NCI-H2196 treated with DMSO at 0.1 percent for 48 hours (cell line): ENCODE measurements at regions not wholly inside any gene's neighbourhood (a gene's known extent, or its start where the extent isn't known, plus 50 kb on each side); places are given as distances from the start of the nearest gene placed in this dataset.
"Not testable (repeated sequence)": the region's sequence is repeated elsewhere in the genome, so short reads cannot be mapped to it uniquely, and the experiment has no call there.

Experiments used
- DNase-seq: peaks from one replicate; lab custom pipeline; 2025; ENCODE audit not compliant: unreplicated experiment; lab: John Stamatoyannopoulos, UW

DNA sequence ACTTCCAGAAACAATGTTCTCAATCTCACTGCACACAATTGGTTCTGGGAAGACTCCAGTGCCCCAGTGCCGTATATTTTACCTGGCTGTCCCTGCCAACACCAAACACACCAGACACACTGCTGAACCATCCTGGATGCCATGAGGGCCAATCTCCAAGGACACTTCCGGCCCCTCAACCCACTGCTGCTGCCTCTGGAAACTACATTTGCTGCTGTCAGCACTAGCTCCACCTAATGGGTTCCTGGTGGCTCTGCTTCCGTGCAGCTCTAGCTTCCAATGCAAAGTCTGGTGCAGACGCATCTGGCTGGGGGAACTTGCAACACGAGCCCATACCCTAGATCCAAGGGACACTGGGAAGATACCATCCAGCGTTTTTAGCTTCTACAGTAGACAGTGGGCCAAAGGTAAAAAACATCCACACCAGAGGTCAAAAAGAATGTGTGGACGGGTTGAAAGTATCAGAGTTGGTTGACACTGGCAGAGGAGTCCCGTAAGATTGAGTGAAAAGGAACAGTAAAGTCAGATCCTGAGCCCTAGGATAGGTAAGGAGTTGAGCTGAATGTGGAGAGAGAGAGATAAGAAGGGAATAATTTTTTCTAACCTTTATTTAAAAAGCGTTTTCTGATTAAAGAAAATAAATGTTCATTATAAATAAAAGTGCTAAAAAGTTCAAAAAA lies 99.7 kb upstream of the KIF2A start:
- DNase-seq, result no peak

DNA sequence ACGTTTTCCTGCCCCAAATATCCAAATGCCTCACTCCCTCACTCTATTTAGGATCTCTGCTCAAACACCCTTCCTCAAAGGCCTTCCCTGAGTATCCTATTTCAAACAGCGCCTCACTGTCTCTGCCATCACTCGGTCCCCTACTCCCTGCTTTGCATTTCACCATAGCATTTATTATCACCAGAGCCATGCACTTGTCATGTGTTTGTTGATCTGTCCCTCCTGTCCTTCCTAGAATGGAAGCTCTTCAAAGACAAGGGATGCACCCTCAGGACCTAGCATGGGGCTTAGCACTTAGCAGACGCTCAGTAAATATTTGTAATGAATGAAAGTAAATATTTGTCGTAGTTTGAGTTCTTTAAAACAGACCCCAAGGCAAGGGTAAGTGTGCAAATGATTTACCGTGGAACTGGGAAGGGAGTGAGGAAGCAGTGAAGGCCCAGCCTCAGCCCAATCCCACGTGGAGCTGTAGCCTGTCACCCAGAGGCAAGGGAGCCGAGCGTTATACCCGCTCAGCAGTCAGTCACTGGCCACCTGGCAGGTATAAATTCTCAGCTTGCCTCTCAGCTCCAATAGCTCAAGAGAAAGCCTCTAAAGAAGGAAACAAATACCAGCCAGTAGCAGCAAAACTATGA lies 97.7 kb upstream of the KIF2A start:
- DNase-seq, result no peak

DNA sequence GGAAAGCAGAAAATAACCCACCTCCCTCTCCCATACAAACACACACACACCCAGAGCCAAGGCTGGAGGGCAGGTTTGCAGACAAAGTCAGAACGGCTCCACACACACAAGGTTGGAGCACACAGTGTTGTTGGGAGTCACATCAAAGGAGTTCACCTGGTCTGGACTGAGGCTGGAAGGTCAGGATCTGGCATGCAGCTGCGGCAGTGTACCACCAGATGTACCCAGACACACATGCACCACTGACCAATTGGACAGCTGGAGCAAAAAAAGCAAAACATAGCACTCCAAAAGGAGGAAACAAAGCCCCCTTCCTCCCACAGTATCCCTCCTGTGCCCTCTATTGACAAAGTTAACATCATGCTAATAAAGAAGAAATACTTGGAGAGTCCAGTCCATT lies 94.6 kb upstream of the KIF2A start:
- no peak for DNase-seq

DNA sequence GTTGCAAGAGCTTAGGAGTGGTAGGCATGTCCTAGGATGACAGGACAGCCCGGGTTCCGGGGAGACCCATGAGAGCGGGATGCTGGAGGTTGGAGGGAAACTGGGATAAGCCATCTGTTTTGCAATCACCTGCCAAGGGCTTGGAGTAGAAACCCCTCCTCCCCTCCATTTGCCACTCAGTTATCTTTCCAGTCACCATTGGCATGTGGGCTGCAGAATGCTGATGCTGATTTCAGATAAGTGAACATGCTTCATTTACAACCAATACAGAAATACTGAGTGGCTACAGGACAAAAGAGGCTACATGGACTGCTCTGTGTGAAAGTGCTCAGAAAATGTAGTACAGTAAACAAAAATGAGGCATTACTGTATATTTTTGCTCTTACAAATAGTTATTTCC lies 93.4 kb upstream of the KIF2A start:
- DNase-seq, result no peak

DNA sequence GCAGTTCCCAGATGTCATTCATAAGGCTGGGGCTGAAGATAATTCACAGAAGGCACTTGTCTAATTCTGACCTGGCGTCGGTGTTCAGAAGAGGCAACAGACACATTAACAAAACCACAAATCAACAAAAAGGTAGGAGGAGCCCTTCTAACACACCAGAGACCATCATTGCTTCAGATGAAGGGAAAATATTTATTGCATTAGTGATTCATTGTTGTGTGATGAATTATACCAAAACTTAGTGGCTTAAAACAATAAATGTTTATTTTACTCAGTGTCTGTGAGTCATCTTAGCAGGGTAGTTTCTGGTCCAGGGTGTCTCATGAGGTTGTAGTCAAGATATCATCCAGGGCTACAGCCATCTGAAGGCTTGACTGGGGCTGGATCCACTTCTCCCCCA lies 91.3 kb upstream of the KIF2A start:
- DNase-seq, result no peak

DNA sequence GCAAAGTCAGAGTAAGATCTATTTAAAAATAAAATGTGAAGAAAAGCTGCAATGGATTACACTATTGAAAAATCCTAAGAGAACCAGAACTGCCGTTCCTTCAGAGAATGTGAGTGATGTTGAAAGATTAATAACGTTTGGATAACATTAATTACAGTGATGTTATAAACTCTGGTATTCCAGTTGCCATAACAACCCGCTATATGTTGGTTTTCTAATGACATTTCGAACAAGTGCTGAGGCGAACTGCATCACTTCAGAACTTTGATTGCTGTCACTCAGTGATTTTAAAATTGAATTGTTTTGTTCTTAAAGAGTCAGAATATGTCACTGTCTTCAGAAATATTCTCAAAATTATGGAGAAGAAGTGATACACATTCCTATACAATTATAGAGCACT lies 89.4 kb upstream of the KIF2A start:
- DNase-seq, result not testable (repeated sequence)

DNA sequence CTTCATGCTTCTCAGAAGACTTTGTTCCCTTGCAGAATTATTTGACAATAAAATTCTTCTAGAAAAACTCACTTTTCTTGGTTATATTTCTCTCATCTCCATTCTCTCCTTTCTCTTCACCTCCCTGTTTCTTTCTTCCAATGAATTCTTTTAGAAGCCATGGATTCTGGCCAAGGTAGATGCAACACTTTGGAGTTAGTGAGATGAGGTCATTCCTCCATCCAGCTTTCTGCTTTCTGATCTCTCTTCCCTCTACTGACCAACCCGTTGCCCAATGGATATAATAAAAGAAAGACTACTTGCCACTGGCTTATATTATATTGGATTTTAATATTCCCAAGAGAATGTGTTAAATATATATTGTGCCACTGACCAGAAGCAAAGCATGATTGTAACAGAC lies 88.9 kb upstream of the KIF2A start:
- not testable (repeated sequence) for DNase-seq

DNA sequence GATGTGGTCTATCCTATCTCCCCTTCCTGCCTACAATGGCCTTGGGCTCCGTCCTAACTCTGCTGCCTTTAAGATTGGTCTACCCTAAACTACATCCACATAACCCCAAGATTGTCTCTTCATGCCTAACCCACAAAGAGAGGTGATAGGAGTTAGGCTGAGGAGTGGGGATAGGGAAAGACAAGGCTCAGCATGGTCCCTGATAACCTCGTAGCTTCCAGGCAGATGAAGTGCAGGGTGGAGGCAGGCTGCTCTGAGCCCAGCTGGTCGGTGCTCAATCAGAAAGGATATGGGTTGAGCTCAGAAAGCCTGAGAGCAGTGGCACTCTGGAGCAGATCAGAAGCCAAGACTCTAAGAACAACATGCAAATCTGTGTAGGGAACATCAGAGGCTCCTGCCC lies 87.1 kb upstream of the KIF2A start:
- DNase-seq, result not testable (repeated sequence)

DNA sequence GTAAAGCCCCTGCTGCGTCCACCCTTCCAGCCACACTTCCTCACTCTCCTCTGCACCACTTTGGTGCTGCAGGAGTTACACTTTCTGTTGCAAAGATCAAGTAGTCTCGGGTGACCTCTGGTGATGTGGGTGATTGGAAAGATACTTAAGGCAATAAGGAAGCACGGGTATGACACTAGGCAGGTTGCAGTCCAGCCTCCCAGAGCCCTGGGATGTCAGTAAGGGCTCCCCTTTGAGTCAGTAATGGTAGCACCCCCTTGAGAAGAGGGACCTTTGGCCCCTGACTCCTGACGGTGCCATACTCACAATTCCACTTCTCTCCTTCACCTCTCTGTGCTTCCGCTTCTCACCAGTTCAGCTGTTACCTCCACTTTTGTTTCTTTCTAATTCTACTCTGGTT lies 84.1 kb upstream of the KIF2A start:
- not testable (repeated sequence) for DNase-seq

DNA sequence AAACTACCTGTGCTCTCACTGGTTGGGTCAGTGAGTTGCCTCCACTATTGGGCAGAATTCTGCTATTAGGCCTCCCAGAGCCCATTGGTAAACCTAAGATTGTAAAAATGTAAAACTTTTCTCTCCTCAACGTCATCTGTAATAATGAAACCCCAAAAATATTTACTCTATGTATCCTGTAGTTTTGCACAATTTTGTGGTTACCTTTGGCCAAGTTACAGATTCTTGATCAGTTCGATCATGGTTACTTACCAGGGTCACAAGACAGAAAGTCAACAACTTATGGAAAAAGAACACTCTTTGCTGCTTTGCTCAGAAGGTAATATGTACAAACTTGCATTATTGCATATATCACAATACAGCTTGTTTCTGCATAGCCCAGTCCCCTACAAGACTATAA lies 83.7 kb upstream of the KIF2A start:
- not testable (repeated sequence) for DNase-seq

DNA sequence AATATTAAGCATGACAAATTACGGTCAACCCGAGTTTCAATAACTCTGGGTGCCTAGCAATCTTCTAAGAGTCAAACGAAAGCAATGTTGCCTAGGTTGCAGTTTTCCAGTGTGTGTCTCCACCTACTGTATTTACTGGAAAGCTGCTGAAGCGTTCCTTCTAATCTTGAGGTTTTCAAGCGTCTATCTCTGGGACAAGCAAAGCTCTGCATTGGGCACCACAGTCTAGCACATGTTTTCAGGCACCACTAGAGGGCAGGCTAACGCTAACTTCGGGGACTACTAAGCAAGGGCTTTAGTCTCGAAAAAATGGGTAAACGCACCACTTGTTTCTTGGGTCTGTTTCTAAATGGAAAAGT lies 82.7 kb upstream of the KIF2A start:
- DNase-seq, result not testable (repeated sequence)

DNA sequence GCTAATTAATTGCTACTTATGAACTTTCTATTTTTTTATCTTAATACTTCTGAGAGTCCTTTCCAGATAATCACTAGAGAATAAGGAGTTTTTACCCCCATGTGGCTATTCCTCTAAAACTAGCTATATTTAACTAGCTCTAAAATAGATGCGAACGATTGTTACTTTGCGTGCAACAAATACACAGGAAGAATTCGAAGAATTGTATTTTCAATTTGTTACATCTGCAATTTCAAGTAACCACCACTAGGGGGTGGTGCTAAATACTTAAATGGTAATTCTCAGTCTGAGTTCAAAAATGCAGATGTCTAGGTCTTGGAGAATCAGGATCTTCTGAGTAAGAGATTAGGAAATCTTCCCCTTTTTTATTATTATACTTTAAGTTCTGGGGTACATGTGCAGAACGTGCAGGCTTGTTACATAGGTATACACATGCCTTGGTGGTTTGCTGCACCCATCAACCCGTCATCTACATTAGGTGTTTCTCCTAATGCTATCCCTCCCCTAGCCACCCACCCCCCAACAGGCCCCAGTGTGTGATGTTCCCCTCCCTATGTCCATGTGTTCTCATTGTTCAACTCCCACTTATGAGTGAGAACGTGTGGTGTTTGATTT lies 80.9 kb upstream of the KIF2A start:
- DNase-seq, result not testable (repeated sequence)

DNA sequence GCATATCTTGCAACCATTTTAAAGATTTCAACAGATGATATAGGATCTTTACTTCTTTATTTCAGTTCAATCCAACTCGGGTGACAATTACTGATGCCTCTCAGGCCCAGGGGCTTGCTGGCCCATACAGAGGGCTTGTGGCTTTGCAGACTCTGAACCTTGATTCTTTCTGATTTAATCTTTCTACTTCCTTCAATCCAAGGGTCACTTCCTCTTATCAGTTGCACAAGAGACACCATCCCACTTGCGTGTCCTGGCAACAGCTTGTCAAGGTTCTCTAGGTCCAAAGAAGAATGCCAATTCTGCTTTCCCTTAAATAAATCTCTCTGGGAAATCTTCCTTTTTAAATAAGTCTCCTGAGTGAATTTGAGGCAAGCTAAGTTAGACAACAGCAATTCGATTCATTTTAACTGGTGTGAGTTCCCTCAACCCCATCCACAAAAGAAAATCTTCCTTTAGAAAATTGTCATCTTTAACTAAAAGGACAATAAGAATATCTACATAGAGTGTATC lies 75.1 kb upstream of the KIF2A start:
- not testable (repeated sequence) for DNase-seq

DNA sequence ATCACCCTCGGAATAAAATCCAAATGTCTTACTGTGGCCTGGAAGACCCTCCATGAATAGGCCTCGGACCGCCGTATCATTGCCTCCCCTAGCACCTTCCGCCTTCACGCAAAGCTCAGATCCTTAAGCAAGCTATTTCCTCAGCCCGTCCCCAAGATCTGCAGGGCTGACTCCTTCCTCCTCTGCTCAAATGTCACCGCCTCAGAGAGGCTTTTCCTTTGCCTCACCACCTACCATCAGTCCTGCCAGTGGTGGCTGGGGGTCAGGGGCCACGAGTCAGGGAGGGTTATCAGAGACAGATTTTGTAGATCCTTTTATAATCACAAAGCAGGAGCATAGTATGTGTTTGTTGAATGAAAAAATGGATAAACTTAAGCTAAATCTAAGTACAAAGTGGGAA lies 74.4 kb upstream of the KIF2A start:
- DNase-seq, result no peak

DNA sequence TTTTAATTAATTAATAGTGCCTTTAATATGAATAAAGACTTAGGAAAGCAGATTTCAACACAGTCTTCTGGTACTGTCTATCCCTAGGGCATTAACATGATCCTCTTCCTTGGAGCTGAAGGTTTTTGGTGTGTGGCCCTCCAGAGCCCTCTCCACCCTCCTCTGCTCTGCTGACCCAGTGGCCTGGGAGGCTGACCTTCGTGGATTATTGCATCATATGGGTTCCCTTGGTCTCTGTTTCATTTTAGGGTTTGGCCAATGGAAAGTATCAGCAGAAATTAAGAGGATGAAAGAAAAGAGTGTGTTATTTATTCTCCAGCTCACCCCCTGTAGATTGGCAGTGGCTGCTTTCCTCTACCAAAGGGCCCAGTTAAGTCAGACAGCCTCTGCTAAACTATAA lies 73.8 kb upstream of the KIF2A start:
- not testable (repeated sequence) for DNase-seq

DNA sequence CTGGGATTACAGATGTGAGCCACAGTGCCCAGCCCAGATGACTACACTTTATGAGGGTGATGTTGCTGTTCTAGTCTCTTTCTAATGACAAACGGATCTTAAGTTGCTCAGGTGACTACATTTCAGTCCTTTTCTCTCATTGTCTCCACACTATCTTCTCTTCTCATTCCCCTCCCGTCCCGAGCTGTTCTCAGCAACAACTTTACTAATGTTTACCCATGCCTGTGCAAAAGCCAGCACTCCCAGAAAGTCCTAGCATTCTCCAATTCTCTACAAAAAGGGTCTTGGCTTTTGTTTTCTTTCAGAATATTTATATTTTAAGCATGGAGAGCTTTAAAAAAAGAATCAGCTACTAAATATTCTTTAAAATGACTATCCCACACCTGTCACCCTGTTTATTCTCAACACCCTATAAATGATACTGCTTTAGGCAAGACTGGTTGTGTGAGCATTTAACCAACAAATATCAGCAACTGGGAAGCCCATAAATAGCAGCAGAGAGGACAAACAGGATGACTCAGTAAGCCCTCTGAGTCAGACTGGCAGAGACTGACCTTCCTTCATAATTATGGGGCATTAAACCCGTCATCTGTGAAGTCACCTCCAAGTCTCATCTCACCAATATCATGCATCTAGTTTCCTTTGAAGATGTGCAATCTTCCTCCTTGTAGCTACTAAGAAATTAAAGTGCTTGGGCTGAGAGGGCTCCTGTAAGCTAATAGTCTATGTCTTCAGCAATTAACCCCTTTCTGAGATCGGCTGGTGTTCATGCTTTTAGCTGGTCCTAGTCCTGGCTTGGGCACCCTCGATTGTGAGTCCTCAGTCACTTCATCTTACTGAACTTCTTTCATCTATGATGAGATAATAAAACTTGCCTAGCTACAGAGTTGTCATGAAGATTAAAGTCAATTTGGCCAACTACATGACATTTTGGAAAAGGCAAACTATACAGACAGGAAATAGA lies 72.6 kb upstream of the KIF2A start:
- not testable (repeated sequence) for DNase-seq

DNA sequence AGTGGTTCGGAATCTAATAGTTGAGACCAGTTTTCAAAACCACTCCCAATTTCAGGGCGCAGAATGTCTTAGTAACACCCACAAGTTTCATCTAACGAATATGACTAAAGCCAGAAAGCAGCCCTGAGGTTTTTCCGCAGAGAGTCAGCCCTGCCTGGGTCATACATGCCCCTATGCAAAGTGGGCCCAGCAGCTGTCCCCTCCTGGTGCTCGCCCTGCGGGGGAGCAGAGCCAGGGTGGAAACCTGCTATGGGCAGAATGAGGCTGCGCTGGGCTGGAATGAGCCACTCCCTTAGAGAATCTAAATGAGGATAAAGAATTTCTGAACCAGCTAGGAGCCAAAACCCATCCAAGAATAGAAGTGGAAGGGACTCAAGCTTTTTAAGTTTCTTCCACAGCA lies 69.4 kb upstream of the KIF2A start:
- DNase-seq, result not testable (repeated sequence)

DNA sequence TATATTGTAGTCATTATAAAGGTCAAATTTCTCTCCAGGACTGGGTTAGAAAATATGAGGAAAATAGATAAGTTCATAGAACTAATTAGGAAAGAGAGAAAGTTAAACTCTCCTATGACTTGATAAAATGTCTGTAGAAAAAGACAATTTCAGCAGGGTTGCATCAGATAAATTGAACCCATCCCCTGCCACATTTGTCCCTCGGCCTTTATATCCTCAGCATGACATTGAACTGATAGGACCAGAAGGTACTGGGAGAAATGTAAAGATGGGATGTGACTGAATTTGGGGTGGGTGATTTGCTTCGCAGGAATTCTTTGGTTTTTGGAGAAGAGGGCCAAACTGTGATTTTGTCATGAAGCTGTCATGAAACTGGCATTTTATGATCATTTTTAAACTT lies 68.1 kb upstream of the KIF2A start:
- not testable (repeated sequence) for DNase-seq

DNA sequence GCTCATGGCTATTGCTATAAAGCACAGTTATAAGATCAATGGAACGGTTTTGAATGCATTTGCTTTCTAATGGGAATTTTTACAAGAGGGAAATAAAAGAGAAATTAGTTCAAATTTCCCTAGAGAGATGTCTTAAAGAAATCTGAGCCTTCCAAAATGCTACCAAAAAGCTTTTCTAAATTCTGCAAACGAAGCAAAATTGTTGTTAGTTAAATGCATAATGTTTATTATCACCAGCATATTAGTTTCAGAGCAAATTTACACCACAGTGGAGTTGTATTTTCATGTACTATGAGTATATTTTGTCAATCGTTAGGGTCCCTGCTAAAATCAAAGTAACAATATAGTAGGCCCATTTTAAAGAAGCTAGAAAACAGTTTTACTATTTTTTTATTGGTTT lies 67.4 kb upstream of the KIF2A start:
- DNase-seq, result not testable (repeated sequence)

DNA sequence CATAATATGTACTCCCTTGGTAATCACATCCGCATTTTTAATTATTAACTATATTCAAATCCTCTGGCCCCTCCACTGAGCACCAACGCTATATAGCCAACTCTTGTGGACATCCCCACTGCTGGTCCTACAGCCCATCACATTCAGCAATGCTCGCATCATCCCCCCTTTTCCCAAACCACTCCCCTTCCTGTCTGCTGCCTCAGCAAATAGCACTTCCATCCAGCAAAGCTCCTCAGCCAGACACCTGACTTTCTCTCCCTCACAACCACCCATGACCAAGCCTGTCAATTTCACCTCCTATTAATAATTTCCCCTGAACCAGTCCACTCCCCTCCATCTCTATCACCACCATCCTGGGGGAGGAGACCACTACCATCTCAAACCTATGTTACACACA lies 65.5 kb upstream of the KIF2A start:
- DNase-seq, result not testable (repeated sequence)

DNA sequence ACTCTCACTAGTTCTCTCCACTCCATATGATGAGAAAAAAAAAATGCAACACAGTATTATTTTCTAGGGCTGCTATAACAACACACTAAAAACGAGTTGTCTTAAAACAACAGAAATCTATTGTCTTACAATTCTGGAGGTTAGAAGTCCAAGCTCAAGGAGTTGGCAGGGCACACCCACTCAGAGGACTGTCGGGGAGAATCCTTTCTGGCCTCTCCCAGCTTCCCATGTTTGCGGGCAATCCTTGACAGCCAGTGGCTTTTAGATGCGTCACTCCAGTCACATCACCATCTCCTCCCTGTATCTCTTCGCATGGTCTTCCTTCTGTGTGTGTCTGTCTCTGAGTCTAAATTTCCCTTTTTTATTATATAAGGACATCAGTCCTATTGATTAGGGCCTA lies 64.0 kb upstream of the KIF2A start:
- DNase-seq, result not testable (repeated sequence)
